PC-9 (cell line): ENCODE measurements at regions not wholly inside any gene's neighbourhood (a gene's known extent, or its start where the extent isn't known, plus 50 kb on each side); places are given as distances from the start of the nearest gene placed in this dataset.

ENCODE experiments used
- BruUV-seq: library from RNA; stranded (reverse); fragments of 400-500 nt; replicated peaks from 2 replicates; lab custom pipeline; 2021; lab: Mats Ljungman, UMichigan
- CTCF ChIA-PET: fragments of 300-600 bp; sonication (Branson Sonifier 250); formaldehyde crosslinking; loops from one replicate; lab custom pipeline; 2022; ENCODE audit warnings: antibody characterized with exemption; lab: Charles Lee
- POLR2A ChIA-PET: fragments of 300-600 bp; sonication (Branson Sonifier 250); formaldehyde crosslinking; loops from one replicate; lab custom pipeline; 2022; ENCODE audit warnings: antibody characterized with exemption; ENCODE audit not compliant: unreplicated experiment; lab: Charles Lee
- DNase-seq, 2 experiments: peaks; one replicate each; pipeline versions ENCODE4 v3.0.0 to v3.0.0-alpha.2; 2015 to 2022; ENCODE audit warnings: mixed read lengths in 1 of 2
- H2AFZ ChIP-seq: fragments of 200-600 bp; sonication (generic); 2 replicates; pipeline ENCODE4 v1.8.1; 2017; ENCODE audit warnings: antibody characterized with exemption
- H3F3A ChIP-seq: fragments of 200-600 bp; sonication (generic); 2 replicates; pipeline ENCODE4 v1.8.1; 2017; ENCODE audit warnings: antibody characterized with exemption, mild to moderate bottlenecking, low read depth; ENCODE audit not compliant: insufficient read depth
- H3K27ac ChIP-seq: fragments of 200-600 bp; sonication (generic); 2 replicates; pipeline ENCODE4 v1.6.1; 2016; ENCODE audit warnings: mixed run types
- H3K27me3 ChIP-seq: fragments of 200-600 bp; sonication (generic); 2 replicates; pipeline ENCODE4 v1.6.1; 2016; ENCODE audit warnings: low read depth, mixed run types; ENCODE audit not compliant: insufficient read depth
- H3K36me3 ChIP-seq: fragments of 200-600 bp; sonication (generic); 2 replicates; pipeline ENCODE4 v1.6.1; 2016; ENCODE audit warnings: low read depth, mixed run types
- H3K4me1 ChIP-seq: fragments of 200-600 bp; sonication (generic); replicated peaks from 2 replicates; pipeline ENCODE4 v1.6.1; 2016; ENCODE audit warnings: mixed run types; ENCODE audit not compliant: insufficient read depth
- H3K4me2 ChIP-seq: fragments of 200-600 bp; sonication (generic); 2 replicates; pipeline ENCODE4 v1.6.1; 2017; ENCODE audit warnings: mixed run types
- H3K4me3 ChIP-seq: fragments of 200-600 bp; sonication (generic); 2 replicates; pipeline ENCODE4 v1.6.1; 2016; ENCODE audit warnings: mixed run types
- H3K79me2 ChIP-seq: fragments of 200-600 bp; sonication (generic); 2 replicates; pipeline ENCODE4 v1.6.1; 2017; ENCODE audit warnings: low read depth, mixed run types
- H3K9me2 ChIP-seq: fragments of 200-600 bp; sonication (generic); 2 replicates; pipeline ENCODE4 v1.8.1; 2017; ENCODE audit warnings: mild to moderate bottlenecking; ENCODE audit not compliant: insufficient read depth
- H3K9me3 ChIP-seq: fragments of 200-600 bp; sonication (generic); 2 replicates; pipeline ENCODE4 v1.8.1; 2016; ENCODE audit warnings: low read depth; ENCODE audit not compliant: insufficient read depth
- H4K20me1 ChIP-seq: fragments of 200-600 bp; sonication (generic); 2 replicates; pipeline ENCODE4 v1.8.1; 2017; ENCODE audit not compliant: insufficient read depth
- CTCF ChIP-seq: fragments of 200-600 bp; sonication (generic); conservative IDR thresholded peaks from 2 replicates; pipeline ENCODE4 v1.6.1; 2017; ENCODE audit warnings: mixed run types, antibody characterized with exemption, mild to moderate bottlenecking, moderate library complexity
- EZH2 ChIP-seq: fragments of 200-600 bp; sonication (generic); IDR thresholded peaks from 2 replicates; pipeline ENCODE4 v1.8.0; 2017; ENCODE audit warnings: antibody characterized with exemption, low read depth
- intact Hi-C: fragments of 100-400 bp; cut with micrococcal nuclease; formaldehyde crosslinking; loops from one replicate; pipeline ENCODE4 v1.10.0; 2022; ENCODE audit not compliant: unreplicated experiment

- BruUV-seq, result no TSS peak
- Histone ChIP-seq H3K4me1 (no peaks in the 10 kb centered on the region), H3K4me3 (no peak overlapping the region), H3K27ac (no peak overlapping the region), H3F3A (no peaks in the 10 kb centered on the region), H3K9me2 (no peaks in the 10 kb centered on the region; the same call in 1 of the 2 replicates), H3K4me2 (no peak overlapping the region), H4K20me1 (no peaks in the 10 kb centered on the region), H3K9me3 (no peaks in the 10 kb centered on the region), H2AFZ (no peak overlapping the region), H3K36me3 (no peaks in the 10 kb centered on the region), H3K27me3 (no peaks in the 10 kb centered on the region), H3K79me2 (no peaks in the 10 kb centered on the region)
- DNase-seq, result no peak
- intact Hi-C loops, result no loop called here
- ChIA-PET POLR2A (no interaction called here), CTCF (no interaction called here)
- TF ChIP-seq CTCF (no peak), EZH2 (no peak)
Observed at GRCh38 chr1:213908521-213908920, 79.3 kb upstream of the PROX1 start.

DNA sequence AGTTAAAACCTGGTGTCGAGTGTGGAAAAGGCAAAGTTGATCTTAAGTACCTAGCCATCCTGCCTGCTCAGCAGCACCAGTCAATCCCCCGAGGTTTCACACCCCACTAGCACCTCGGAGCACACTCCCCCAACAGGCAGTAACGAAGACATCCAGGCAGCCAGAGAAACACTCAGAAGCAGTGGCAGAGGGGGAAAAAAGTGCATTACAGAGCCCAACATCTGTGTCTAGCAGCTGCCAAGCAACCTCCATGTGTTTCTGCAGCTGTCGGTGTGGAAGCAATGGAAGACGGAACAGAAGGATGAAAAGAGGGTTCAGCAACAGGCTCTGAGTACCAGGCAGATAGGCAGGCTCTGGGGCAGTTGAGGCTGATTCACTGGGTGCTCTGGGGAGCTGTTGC, 73.4 kb upstream of the PROX1 start:
- Histone ChIP-seq H3K27me3 (no peaks in the 10 kb centered on the region), H4K20me1 (no peaks in the 10 kb centered on the region), H2AFZ (no peak overlapping the region), H3K36me3 (no peaks in the 10 kb centered on the region), H3F3A (no peaks in the 10 kb centered on the region), H3K4me2 (no peak overlapping the region), H3K4me3 (no peak overlapping the region), H3K9me2 (no peaks in the 10 kb centered on the region), H3K9me3 (no peaks in the 10 kb centered on the region), H3K4me1 (no peaks in the 10 kb centered on the region), H3K79me2 (no peaks in the 10 kb centered on the region), H3K27ac (no peak overlapping the region)
- no peak for TF ChIP-seq EZH2
- TF ChIP-seq CTCF, result no peak
- no TSS peak for BruUV-seq
- ChIA-PET POLR2A (no interaction called here), CTCF (no interaction called here)
- no peak for DNase-seq
- intact Hi-C loops, result no loop called here

DNA sequence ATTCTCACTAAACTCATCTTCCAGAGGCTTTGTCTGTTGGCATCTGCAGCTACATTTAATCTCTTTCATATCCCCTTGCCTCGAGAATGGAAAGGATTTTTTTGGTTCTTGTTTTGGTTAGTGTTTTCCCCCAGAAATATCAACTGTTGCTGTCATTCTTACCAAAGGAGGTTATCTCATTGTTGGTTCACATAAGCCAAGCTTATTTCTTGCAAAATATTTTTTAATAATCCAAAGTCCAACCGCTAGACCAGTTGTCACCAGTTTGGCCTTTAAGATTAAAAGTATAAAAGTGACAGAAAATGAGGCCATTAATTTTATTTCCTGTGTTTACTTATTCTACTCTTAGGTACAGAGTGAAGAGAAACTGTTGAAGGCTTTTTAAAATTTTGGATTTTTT, 66.5 kb upstream of the PROX1 start:
- no peaks in the 10 kb centered on the region; the same call in 1 of the 2 replicates for H3K27me3 ChIP-seq
- no peak overlapping the region for H3K4me3 ChIP-seq
- BruUV-seq, result no TSS peak

More for the DNA sequence above, 66.5 kb upstream of the PROX1 start:
- Histone ChIP-seq H3K9me3 (no peaks in the 10 kb centered on the region), H3K36me3 (no peaks in the 10 kb centered on the region), H3F3A (no peaks in the 10 kb centered on the region), H3K9me2 (no peaks in the 10 kb centered on the region), H3K4me2 (no peak overlapping the region), H3K4me1 (no peaks in the 10 kb centered on the region), H4K20me1 (no peaks in the 10 kb centered on the region), H2AFZ (no peak overlapping the region), H3K79me2 (no peaks in the 10 kb centered on the region), H3K27ac (no peak overlapping the region)
- intact Hi-C loops, result no loop called here
- ChIA-PET CTCF (no interaction called here), POLR2A (no interaction called here)
- no peak for DNase-seq
- TF ChIP-seq EZH2, result no peak
- TF ChIP-seq CTCF, result no peak
